ENCODE measurements at regions not wholly inside any gene's neighbourhood (a gene's known extent, or its start where the extent isn't known, plus 50 kb on each side); places are given as distances from the start of the nearest gene placed in this dataset.

DNA sequence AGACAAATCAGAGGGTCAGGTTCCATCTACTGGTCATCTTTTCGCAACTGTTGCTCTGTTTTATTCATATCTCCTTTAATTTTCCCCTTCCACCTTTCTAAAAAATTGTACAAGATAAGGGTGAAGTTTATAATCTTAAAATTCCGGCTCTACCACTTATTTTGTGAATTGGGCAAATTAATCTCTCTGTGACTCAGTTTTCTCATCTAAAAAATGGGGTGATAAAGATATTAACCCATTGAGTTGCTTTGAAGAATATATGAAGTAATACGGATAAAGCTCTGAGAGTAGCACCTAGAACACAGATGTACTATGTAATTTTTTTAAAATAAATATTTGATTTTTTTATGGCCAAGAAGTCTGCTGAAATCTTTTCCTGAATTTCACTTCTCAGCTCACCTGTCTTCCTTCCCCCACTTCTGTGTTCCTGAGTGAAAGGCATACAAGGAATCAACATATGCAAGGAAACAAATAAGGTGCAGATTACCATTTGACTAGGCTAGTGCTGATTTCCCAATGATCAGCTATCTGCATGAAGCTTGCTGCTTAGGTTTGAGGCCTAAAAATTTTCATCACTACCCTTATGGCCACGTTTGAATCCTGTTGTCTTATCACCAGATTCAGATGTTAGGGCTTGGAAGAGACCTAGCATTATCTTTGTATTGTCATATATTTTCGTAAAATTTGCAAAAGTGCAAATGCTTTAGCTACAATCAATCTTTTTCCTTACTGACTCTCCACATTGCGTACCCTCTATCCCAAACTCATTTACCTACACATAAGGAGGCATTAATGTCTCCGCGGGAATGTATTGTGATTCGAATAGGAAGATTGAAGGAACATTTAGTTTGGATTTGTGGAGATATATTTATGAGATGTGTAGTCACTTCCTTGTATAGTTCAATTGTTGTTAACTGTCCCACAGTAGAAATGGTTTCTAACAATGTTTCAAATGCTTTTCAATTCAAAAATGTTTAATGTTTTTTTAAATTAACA, 718.3 kb upstream of the PTBP2 start:
- no peak overlapping the region for H3K27ac ChIP-seq (ENCODE audit: poor library complexity, severe bottlenecking)

DNA sequence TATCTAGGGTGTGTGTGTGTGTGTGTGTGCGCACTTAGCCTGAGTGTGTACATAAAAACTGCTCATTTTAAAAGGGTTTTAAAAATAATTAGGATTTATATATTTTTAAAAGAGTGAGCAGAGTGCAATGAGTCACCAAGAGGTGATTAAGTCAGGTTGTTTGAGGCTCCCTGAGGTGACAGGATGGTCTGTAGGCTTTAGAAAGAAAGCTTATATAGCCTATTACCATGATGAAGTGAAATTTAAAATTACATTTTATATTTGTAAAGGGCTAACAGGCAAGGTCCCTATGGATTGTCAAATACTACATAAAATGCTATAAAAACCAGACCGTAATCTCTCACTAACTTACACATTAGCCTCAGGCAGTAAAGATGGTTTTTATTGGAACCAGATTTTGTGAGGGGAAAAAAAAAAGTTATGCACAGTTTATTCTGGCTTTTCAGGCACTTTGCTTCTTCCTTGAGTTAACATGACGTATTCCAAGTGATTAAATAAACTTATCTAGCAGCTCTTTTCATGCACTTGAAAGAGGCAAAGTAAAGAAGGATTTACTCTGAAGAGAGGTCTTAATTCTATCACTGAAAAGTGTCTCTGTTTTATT, 711.7 kb upstream of the PTBP2 start:
- no peak for DNase-seq (ENCODE audit: low spot score)
- peaks cover 6% of the 10 kb centered on the region for H3K27me3 ChIP-seq (ENCODE audit: insufficient read depth, poor library complexity, severe bottlenecking)
- no peaks in the 10 kb centered on the region for H3K9me3 ChIP-seq (ENCODE audit: severe bottlenecking)
- ATAC-seq (ENCODE audit: low read depth): no peak
- no peak overlapping the region for H3K27ac ChIP-seq (ENCODE audit: poor library complexity, severe bottlenecking)
- H3K4me1 ChIP-seq (ENCODE audit: insufficient read depth, poor library complexity, severe bottlenecking): no peaks in the 10 kb centered on the region
- no peaks in the 10 kb centered on the region for H3K36me3 ChIP-seq (ENCODE audit: low read depth)
- no peak overlapping the region for H3K4me3 ChIP-seq (ENCODE audit: severe bottlenecking)
- TF ChIP-seq, protein P1, sequence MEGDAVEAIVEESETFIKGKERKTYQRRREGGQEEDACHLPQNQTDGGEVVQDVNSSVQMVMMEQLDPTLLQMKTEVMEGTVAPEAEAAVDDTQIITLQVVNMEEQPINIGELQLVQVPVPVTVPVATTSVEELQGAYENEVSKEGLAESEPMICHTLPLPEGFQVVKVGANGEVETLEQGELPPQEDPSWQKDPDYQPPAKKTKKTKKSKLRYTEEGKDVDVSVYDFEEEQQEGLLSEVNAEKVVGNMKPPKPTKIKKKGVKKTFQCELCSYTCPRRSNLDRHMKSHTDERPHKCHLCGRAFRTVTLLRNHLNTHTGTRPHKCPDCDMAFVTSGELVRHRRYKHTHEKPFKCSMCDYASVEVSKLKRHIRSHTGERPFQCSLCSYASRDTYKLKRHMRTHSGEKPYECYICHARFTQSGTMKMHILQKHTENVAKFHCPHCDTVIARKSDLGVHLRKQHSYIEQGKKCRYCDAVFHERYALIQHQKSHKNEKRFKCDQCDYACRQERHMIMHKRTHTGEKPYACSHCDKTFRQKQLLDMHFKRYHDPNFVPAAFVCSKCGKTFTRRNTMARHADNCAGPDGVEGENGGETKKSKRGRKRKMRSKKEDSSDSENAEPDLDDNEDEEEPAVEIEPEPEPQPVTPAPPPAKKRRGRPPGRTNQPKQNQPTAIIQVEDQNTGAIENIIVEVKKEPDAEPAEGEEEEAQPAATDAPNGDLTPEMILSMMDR (IDR thresholded peaks at IDR 0.05; ENCODE audit: poor library complexity, severe bottlenecking): no peak

More for the DNA sequence above, 718.3 kb upstream of the PTBP2 start:
- TF ChIP-seq, protein P1 (IDR thresholded peaks at IDR 0.05; ENCODE audit: poor library complexity, severe bottlenecking): no peak
- no peak for DNase-seq (ENCODE audit: low spot score)
- Histone ChIP-seq H3K4me1 (ENCODE audit: insufficient read depth, poor library complexity, severe bottlenecking) (no peaks in the 10 kb centered on the region), H3K4me3 (ENCODE audit: severe bottlenecking) (no peak overlapping the region), H3K27me3 (ENCODE audit: insufficient read depth, poor library complexity, severe bottlenecking) (peaks cover 6% of the 10 kb centered on the region), H3K36me3 (ENCODE audit: low read depth) (no peaks in the 10 kb centered on the region), H3K9me3 (ENCODE audit: severe bottlenecking) (no peaks in the 10 kb centered on the region)
- ATAC-seq (ENCODE audit: low read depth): no peak

DNA sequence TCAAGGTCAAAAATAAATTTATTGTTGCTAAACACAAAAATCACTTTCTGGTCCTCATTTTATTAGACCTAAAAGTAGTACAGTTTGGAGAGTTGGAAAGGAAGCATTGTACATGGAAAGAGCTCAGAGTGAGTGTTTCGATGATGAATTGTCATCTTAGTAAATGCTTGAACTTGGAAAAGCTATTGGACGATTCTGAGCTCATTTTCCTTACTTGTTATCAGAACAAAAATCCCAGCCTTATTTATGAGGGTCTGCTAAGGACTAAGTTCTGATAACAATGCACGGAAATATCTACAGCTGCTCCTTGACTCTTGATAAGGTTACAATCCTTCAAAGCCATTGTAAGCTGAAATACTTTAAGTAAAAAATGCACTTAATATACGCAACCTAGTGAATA, 710.0 kb upstream of the PTBP2 start:
- Histone ChIP-seq H3K9me3 (ENCODE audit: severe bottlenecking) (no peaks in the 10 kb centered on the region), H3K36me3 (ENCODE audit: low read depth) (no peaks in the 10 kb centered on the region)

DNA sequence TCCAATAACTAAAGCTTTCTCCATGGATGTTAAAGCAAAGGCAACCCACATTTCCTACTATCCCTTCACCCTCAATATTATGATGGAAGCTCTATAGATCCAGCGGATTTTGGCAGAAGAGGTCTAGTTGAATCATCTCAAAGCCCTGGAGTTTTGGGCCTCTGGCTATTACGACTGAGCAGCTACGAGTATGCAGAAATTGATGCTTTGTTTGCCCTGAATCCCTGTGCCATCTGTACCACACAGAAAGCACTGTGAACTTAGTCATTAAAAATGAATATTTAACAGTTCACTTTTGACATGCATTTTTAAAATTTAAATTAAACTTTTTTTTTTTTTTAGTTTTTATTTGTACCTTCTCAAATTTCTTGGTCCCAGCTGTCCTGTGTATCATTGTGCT, 705.4 kb upstream of the PTBP2 start:
- TF ChIP-seq, protein P1 (IDR thresholded peaks at IDR 0.05; ENCODE audit: poor library complexity, severe bottlenecking): no peak
- no peak for DNase-seq (ENCODE audit: low spot score)

More for the DNA sequence above, 710.0 kb upstream of the PTBP2 start:
- ATAC-seq (ENCODE audit: low read depth) (no peak), DNase-seq (ENCODE audit: low spot score) (no peak)
- no peak overlapping the region for H3K4me3 ChIP-seq (ENCODE audit: severe bottlenecking)
- no peak overlapping the region for H3K27ac ChIP-seq (ENCODE audit: poor library complexity, severe bottlenecking)
- H3K27me3 ChIP-seq (ENCODE audit: insufficient read depth, poor library complexity, severe bottlenecking): no peaks in the 10 kb centered on the region
- TF ChIP-seq, protein P1 (IDR thresholded peaks at IDR 0.05; ENCODE audit: poor library complexity, severe bottlenecking): no peak
- H3K4me1 ChIP-seq (ENCODE audit: insufficient read depth, poor library complexity, severe bottlenecking): no peaks in the 10 kb centered on the region

More for the DNA sequence above, 705.4 kb upstream of the PTBP2 start:
- no peaks in the 10 kb centered on the region for H3K9me3 ChIP-seq (ENCODE audit: severe bottlenecking)
- no peak overlapping the region for H3K4me3 ChIP-seq (ENCODE audit: severe bottlenecking)
- no peaks in the 10 kb centered on the region for H3K4me1 ChIP-seq (ENCODE audit: insufficient read depth, poor library complexity, severe bottlenecking)
- no peak overlapping the region for H3K27ac ChIP-seq (ENCODE audit: poor library complexity, severe bottlenecking)
- no peaks in the 10 kb centered on the region for H3K36me3 ChIP-seq (ENCODE audit: low read depth)
- no peaks in the 10 kb centered on the region for H3K27me3 ChIP-seq (ENCODE audit: insufficient read depth, poor library complexity, severe bottlenecking)
- ATAC-seq (ENCODE audit: low read depth): no peak
